Ishikawa (cell line): ENCODE measurements at regions not wholly inside any gene's neighbourhood (a gene's known extent, or its start where the extent isn't known, plus 50 kb on each side); places are given as distances from the start of the nearest gene placed in this dataset.

Experiments
- CEBPB ChIP-seq: IDR thresholded peaks from 2 replicates; pipeline ENCODE4 v1.6.1; 2012
- CREB1 ChIP-seq: IDR thresholded peaks from 2 replicates; pipeline ENCODE4 v1.6.1; 2012; ENCODE audit warnings: low read depth
- EGR1 ChIP-seq: IDR thresholded peaks from 2 replicates; pipeline ENCODE4 v1.6.1; 2012
- EP300 ChIP-seq: IDR thresholded peaks from 2 replicates; pipeline ENCODE4 v1.6.1; 2012; ENCODE audit warnings: borderline replicate concordance
- FOXM1 ChIP-seq: IDR thresholded peaks from 2 replicates; pipeline ENCODE4 v1.6.1; 2012; ENCODE audit warnings: low read depth, borderline replicate concordance
- NFIC ChIP-seq: IDR thresholded peaks from 2 replicates; pipeline ENCODE4 v1.6.1; 2012
- RAD21 ChIP-seq: IDR thresholded peaks from 2 replicates; pipeline ENCODE4 v1.6.1; 2012; ENCODE audit warnings: low read depth
- TAF1 ChIP-seq: IDR thresholded peaks from 2 replicates; pipeline ENCODE4 v1.6.1; 2012; ENCODE audit warnings: low read depth, mild to moderate bottlenecking
- TCF12 ChIP-seq: IDR thresholded peaks from 2 replicates; pipeline ENCODE4 v1.6.1; 2012; ENCODE audit warnings: low read depth
- TEAD4 ChIP-seq: IDR thresholded peaks from 2 replicates; pipeline ENCODE4 v1.6.1; 2012
- YY1 ChIP-seq: IDR thresholded peaks from 2 replicates; pipeline ENCODE4 v1.6.1; 2012; ENCODE audit warnings: low read depth
- ZBTB7A ChIP-seq: IDR thresholded peaks from 2 replicates; pipeline ENCODE4 v1.6.1; 2012; ENCODE audit warnings: low read depth
- TF ChIP-seq, protein P1 (sequence below): IDR thresholded peaks from 2 replicates; pipeline ENCODE4 v1.6.1; 2012; ENCODE audit warnings: low read depth, mild to moderate bottlenecking
- TF ChIP-seq, protein P2 (sequence below): IDR thresholded peaks from 2 replicates; pipeline ENCODE4 v1.6.1; 2012
- TF ChIP-seq, protein P3 (sequence below): IDR thresholded peaks from 2 replicates; pipeline ENCODE4 v1.6.1; 2012

DNA sequence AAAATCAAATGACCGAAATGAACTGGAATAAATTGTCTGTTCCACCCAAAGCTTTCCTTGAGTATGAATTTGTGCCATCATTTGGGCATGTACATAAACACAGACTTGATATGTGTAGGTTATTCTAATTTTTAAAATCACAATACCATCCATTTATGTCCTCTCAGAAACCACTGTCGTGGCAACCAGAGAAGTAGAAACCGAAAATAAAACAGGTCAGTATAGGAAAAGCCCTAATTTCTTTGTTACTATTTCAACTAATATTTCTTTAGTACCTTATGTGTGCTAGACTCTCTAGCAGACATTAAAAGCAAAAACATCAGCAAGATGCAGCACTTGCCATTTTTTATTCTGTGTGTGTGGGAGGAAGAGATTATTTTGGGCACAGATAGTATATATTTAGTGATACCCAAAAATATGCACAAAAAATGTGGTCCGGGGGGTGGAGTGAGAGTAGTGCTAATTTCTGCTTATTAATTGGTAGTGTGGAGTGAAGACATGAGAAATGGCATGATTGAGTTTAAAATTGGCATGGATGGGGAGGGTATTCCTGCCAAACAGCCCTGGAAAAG, 130.8 kb upstream of the CNTN1 start:
- TF ChIP-seq, protein P1, sequence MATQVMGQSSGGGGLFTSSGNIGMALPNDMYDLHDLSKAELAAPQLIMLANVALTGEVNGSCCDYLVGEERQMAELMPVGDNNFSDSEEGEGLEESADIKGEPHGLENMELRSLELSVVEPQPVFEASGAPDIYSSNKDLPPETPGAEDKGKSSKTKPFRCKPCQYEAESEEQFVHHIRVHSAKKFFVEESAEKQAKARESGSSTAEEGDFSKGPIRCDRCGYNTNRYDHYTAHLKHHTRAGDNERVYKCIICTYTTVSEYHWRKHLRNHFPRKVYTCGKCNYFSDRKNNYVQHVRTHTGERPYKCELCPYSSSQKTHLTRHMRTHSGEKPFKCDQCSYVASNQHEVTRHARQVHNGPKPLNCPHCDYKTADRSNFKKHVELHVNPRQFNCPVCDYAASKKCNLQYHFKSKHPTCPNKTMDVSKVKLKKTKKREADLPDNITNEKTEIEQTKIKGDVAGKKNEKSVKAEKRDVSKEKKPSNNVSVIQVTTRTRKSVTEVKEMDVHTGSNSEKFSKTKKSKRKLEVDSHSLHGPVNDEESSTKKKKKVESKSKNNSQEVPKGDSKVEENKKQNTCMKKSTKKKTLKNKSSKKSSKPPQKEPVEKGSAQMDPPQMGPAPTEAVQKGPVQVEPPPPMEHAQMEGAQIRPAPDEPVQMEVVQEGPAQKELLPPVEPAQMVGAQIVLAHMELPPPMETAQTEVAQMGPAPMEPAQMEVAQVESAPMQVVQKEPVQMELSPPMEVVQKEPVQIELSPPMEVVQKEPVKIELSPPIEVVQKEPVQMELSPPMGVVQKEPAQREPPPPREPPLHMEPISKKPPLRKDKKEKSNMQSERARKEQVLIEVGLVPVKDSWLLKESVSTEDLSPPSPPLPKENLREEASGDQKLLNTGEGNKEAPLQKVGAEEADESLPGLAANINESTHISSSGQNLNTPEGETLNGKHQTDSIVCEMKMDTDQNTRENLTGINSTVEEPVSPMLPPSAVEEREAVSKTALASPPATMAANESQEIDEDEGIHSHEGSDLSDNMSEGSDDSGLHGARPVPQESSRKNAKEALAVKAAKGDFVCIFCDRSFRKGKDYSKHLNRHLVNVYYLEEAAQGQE = no peak
- TF ChIP-seq EGR1 = no peak
- TF ChIP-seq ZBTB7A = no peak
- no peak for TF ChIP-seq RAD21
- TF ChIP-seq CEBPB = no peak
- TF ChIP-seq TEAD4 = no peak
- TF ChIP-seq, protein P2, sequence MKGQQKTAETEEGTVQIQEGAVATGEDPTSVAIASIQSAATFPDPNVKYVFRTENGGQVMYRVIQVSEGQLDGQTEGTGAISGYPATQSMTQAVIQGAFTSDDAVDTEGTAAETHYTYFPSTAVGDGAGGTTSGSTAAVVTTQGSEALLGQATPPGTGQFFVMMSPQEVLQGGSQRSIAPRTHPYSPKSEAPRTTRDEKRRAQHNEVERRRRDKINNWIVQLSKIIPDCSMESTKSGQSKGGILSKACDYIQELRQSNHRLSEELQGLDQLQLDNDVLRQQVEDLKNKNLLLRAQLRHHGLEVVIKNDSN = no peak
- TF ChIP-seq NFIC = no peak
- TF ChIP-seq EP300 = no peak
- TF ChIP-seq CREB1 = no peak
- TF ChIP-seq FOXM1 = no peak
- TF ChIP-seq, protein P3, sequence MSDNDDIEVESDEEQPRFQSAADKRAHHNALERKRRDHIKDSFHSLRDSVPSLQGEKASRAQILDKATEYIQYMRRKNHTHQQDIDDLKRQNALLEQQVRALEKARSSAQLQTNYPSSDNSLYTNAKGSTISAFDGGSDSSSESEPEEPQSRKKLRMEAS = no peak
- TF ChIP-seq YY1 = no peak

DNA sequence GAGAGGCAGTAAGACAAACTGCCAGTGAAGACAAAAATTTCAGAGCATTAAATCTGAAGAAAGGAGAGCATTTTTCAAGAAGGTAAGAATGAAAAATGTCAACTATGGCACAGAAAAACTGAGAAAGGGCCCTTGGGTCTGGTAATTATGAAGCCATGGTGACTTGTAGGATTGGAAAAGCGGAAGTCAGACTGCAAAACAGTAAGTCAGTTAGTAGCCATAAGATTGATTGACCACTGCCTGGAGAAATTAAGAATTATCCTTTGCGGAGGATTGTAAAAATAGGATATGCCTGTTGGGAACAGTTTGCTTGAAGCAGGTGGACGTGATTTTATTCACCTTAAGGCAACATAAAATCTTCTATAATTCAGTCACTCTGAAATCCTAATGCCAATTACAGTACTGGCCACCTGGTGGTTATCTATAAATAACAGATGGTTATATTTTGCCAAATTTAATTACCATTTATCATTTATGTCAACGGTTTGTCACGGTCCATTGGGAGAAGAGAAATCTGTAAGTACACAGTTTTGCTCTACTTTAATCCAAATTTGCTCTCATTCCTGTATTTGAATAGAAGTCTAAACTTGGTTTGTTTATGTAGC, 127.1 kb upstream of the CNTN1 start:
- TF ChIP-seq CEBPB (no peak), FOXM1 (no peak)

DNA sequence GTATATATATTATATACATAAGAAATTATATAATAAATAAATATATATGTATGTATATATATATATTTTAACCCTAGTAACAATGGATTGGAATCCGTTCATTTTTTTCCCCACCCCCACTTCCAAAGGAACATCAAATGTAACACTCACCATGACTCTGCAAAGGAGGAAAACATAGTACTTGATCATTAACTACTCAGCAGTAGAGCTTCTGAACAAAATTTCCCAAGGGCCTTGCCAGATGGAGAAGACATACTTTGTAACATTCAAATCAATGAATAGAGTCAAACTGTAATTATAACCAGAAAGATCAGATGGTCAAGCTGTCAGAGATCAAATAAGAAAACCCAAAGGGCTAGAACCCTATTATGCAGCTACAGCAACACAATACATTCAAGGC, 126.0 kb upstream of the CNTN1 start:
- no peak for TF ChIP-seq TAF1

DNA sequence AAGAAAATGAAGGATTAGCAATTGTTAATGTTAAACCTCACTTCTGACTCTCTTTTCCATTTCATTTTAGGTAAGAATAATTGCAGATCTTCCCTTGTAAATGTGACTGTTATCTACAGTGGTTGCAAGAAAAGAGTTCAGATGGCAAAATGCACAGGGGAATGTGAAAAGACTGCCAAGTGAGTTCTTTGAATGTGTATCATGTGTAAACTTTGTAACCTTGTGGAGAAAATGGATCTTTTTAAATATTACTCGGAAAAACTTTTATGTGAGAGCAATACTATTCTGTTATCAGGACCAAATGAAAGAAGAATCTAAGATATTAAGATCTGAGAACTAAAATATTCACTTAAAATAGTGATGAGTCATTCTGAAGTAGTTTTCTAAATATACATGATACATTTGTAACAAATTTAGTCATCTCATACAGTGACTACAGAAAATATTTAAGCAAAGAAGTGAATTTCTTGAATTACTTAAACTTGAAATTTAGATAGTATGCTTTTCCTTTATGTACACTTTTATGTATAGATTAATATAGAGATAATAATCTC, 122.5 kb upstream of the CNTN1 start:
- TF ChIP-seq NFIC (no peak), FOXM1 (no peak), TEAD4 (no peak), EGR1 (no peak), TCF12 (no peak), CREB1 (no peak), EP300 (no peak), ZBTB7A (no peak), CEBPB (no peak), TAF1 (no peak), YY1 (no peak), RAD21 (no peak)
- TF ChIP-seq, protein P1 = no peak
- TF ChIP-seq, protein P3 = no peak
- TF ChIP-seq, protein P2 = no peak

DNA sequence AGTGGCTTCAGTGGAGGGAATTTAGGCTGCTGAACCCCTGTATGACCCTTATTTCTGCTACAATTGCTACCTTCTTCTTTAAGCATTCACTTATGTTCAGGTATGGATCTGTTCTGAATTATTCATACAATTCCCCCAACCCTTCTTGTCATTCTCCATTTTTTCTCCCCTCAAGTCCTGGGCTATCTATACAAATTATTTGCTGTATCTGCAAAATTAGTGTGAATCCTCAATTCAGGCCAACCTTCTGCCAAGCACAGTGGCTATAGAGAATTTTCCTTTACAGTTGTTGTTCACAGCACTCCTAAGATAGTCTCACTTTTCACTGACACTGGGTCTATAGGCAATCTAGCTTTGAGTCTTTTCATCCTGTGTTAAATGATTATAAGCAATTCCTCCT, 119.2 kb upstream of the CNTN1 start:
- TF ChIP-seq TCF12 = no peak
- no peak for TF ChIP-seq FOXM1

DNA sequence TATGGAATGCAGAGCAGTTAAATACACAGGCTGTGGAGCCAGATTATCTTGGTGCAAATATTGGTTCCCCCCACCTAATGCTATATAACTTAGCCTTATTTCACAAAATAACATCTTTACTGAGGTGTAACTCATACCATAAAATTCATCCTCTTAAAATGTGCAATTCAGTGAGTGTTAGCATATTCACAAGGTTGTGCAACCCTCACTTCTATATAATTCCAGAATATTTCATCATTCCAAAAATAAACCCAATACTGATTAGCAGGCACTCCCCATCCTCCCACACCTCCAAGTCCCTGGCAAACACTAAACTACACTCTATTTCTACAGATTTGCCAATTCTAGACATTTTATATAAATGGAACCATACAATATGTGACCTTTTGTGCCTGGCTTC, 116.3 kb upstream of the CNTN1 start:
- TF ChIP-seq, protein P3 = no peak
- TF ChIP-seq EGR1 (no peak), ZBTB7A (no peak), YY1 (no peak), EP300 (no peak), CREB1 (no peak), TEAD4 (no peak), NFIC (no peak), TAF1 (no peak), TCF12 (no peak), FOXM1 (no peak), CEBPB (no peak), RAD21 (no peak)
- TF ChIP-seq, protein P2 = no peak
- TF ChIP-seq, protein P1 = no peak
